ENCODE measurements at regions not wholly inside any gene's neighbourhood (a gene's known extent, or its start where the extent isn't known, plus 50 kb on each side); places are given as distances from the start of the nearest gene placed in this dataset.

DNA sequence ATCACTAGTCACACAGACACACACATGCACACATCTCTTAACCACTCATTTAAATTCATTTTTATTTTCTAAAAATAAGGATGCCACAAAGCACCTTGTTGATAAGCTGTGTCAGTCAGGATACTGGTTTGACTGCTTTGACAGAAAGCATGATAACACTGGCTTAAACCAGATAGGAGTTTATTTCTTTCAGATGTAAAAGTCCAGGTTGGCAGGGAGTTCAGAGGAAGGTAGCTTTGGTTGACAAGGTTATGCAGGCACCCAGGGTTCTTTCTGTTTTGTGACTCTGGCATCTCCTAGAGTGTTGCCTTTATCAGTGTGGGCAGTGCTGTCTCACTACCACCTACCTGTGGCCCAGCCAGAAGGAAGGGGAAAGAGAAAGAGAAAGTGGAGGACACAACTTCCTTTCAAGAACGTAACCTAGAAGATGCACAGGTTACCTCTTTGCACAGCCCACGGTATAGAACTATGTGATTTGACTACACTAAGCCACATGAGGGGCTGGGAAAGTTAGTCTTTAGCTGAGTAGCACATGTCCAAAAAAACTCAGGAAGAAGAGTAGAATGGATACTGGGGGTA lies 334.7 kb downstream of the OSTF1 start:
- TF ChIP-seq CTCF (IDR thresholded peaks at IDR 0.05 in 2 of 3, conservative IDR thresholded peaks at IDR 0.05 in 1 of 3; ENCODE audit: borderline replicate concordance in 1 of 3, insufficient read depth in 1 of 3, low read depth in 2 of 3, low read length in 2 of 3) (no peak), ZFX (IDR thresholded peaks at IDR 0.05) (no peak), POLR2AphosphoS5 (IDR thresholded peaks at IDR 0.05; ENCODE audit: low read depth, low read length) (no peak), YY1 (IDR thresholded peaks at IDR 0.05; ENCODE audit: extremely low read depth, insufficient replicate concordance, low read depth, low read length) (no peak), JUND (IDR thresholded peaks at IDR 0.05) (no peak), EZH2 (IDR thresholded peaks at IDR 0.05) (no peak), SIN3A (IDR thresholded peaks at IDR 0.05; ENCODE audit: low read depth) (no peak), SRF (IDR thresholded peaks at IDR 0.05; ENCODE audit: low read depth) (no peak), MAX (IDR thresholded peaks at IDR 0.05) (no peak), POLR2A (IDR thresholded peaks at IDR 0.05; ENCODE audit: borderline replicate concordance, extremely low read depth, insufficient read depth, insufficient read length) (no peak), TCF7L2 (IDR thresholded peaks at IDR 0.05; ENCODE audit: borderline replicate concordance, extremely low read depth, insufficient read depth, insufficient read length) (no peak)
- TF ChIP-seq, protein P1, sequence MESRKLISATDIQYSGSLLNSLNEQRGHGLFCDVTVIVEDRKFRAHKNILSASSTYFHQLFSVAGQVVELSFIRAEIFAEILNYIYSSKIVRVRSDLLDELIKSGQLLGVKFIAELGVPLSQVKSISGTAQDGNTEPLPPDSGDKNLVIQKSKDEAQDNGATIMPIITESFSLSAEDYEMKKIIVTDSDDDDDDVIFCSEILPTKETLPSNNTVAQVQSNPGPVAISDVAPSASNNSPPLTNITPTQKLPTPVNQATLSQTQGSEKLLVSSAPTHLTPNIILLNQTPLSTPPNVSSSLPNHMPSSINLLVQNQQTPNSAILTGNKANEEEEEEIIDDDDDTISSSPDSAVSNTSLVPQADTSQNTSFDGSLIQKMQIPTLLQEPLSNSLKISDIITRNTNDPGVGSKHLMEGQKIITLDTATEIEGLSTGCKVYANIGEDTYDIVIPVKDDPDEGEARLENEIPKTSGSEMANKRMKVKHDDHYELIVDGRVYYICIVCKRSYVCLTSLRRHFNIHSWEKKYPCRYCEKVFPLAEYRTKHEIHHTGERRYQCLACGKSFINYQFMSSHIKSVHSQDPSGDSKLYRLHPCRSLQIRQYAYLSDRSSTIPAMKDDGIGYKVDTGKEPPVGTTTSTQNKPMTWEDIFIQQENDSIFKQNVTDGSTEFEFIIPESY (IDR thresholded peaks at IDR 0.05; ENCODE audit: extremely low read depth, insufficient replicate concordance, low read length), result no peak
